Astrocyte (in vitro differentiated cells and primary cell): ENCODE measurements at regions not wholly inside any gene's neighbourhood (a gene's known extent, or its start where the extent isn't known, plus 50 kb on each side); places are given as distances from the start of the nearest gene placed in this dataset.

ENCODE experiments used
- DNase-seq: peaks from one replicate; pipeline ENCODE4 v3.0.0-alpha.2; 2010; ENCODE audit warnings: low read depth
- FAIRE-seq: peaks from 2 replicates; lab custom pipeline; 2011; peaks lifted over from hg19 to GRCh38; lab: Jason Lieb, UNC
- H2AFZ ChIP-seq: 2 replicates; pipeline ENCODE4 v1.6.0; 2012; ENCODE audit warnings: low read depth, low read length, inconsistent platforms
- H3K27ac ChIP-seq: 2 replicates; pipeline ENCODE4 v1.5.1; 2011; ENCODE audit warnings: low read depth, low read length, inconsistent platforms
- H3K27me3 ChIP-seq: 2 replicates; pipeline ENCODE4 v1.6.0; 2011; ENCODE audit warnings: low read length, inconsistent platforms; ENCODE audit not compliant: insufficient read depth
- H3K36me3 ChIP-seq: 2 replicates; pipeline ENCODE4 v1.5.1; 2011; ENCODE audit warnings: low read length, inconsistent platforms; ENCODE audit not compliant: insufficient read depth
- H3K4me1 ChIP-seq: 2 replicates; pipeline ENCODE4 v1.5.1; 2011; ENCODE audit warnings: low read length, inconsistent platforms; ENCODE audit not compliant: insufficient read depth
- H3K4me2 ChIP-seq: 2 replicates; pipeline ENCODE4 v1.6.0; 2012; ENCODE audit warnings: low read length, inconsistent platforms
- H3K4me3 ChIP-seq: 2 replicates; pipeline ENCODE4 v1.5.1; 2011; ENCODE audit warnings: low read depth, mild to moderate bottlenecking, low read length, inconsistent platforms; ENCODE audit not compliant: insufficient read depth
- H3K79me2 ChIP-seq: 2 replicates; pipeline ENCODE4 v1.6.0; 2012; ENCODE audit warnings: mild to moderate bottlenecking, low read length, inconsistent platforms; ENCODE audit not compliant: insufficient read depth
- H3K9ac ChIP-seq: 2 replicates; pipeline ENCODE4 v1.6.0; 2012; ENCODE audit warnings: mild to moderate bottlenecking, low read length, inconsistent platforms
- H3K9me3 ChIP-seq: 2 replicates; pipeline ENCODE4 v1.5.1; 2012; ENCODE audit warnings: low read depth, mild to moderate bottlenecking, low read length, inconsistent platforms; ENCODE audit not compliant: insufficient read depth
- H4K20me1 ChIP-seq: 2 replicates; pipeline ENCODE4 v1.6.0; 2012; ENCODE audit warnings: low read length, inconsistent platforms; ENCODE audit not compliant: insufficient read depth
- H3K27ac Mint-ChIP-seq: one replicate; pipeline ENCODE4 v1.8.0; 2021; ENCODE audit warnings: mild to moderate bottlenecking, mixed read lengths; ENCODE audit not compliant: unreplicated experiment
- H3K27me3 Mint-ChIP-seq: one replicate; pipeline ENCODE4 v1.8.0; 2021; ENCODE audit warnings: low read depth, mixed read lengths; ENCODE audit not compliant: unreplicated experiment
- H3K36me3 Mint-ChIP-seq: one replicate; pipeline ENCODE4 v1.8.0; 2021; ENCODE audit warnings: low read depth, mixed read lengths; ENCODE audit not compliant: unreplicated experiment
- H3K4me1 Mint-ChIP-seq: one replicate; pipeline ENCODE4 v1.8.0; 2021; ENCODE audit warnings: low read depth, mixed read lengths; ENCODE audit not compliant: unreplicated experiment
- H3K4me3 Mint-ChIP-seq: one replicate; pipeline ENCODE4 v1.8.0; 2021; ENCODE audit warnings: mild to moderate bottlenecking, moderate library complexity, mixed read lengths; ENCODE audit not compliant: unreplicated experiment
- H3K9me3 Mint-ChIP-seq: one replicate; pipeline ENCODE4 v1.8.0; 2021; ENCODE audit warnings: mild to moderate bottlenecking, mixed read lengths; ENCODE audit not compliant: unreplicated experiment
- CTCF ChIP-seq: IDR thresholded peaks from 2 replicates; pipeline ENCODE4 v1.5.1; 2011; ENCODE audit warnings: low read depth, mild to moderate bottlenecking, inconsistent platforms, low read length, moderate library complexity; ENCODE audit not compliant: insufficient read depth
- EZH2 ChIP-seq: IDR thresholded peaks from 2 replicates; pipeline ENCODE4 v1.6.1; 2012; ENCODE audit warnings: mild to moderate bottlenecking, low read length, inconsistent platforms; ENCODE audit not compliant: insufficient read depth

GRCh38 chr4:12583275-12583674 lies 900.9 kb downstream of the RAB28 start:
- Mint-ChIP-seq H3K27me3 (no peaks in the 10 kb centered on the region), H3K9me3 (no peaks in the 10 kb centered on the region), H3K4me3 (no peak overlapping the region), H3K36me3 (no peaks in the 10 kb centered on the region), H3K4me1 (peaks cover 18% of the 10 kb centered on the region), H3K27ac (no peak overlapping the region)
- Histone ChIP-seq H3K9me3 (no peaks in the 10 kb centered on the region), H3K4me3 (no peak overlapping the region), H3K36me3 (no peaks in the 10 kb centered on the region), H3K27ac (no peak overlapping the region), H3K79me2 (no peaks in the 10 kb centered on the region), H3K4me2 (no peak overlapping the region), H3K9ac (no peak overlapping the region), H3K4me1 (no peaks in the 10 kb centered on the region), H4K20me1 (no peaks in the 10 kb centered on the region), H3K27me3 (no peaks in the 10 kb centered on the region), H2AFZ (no peak overlapping the region)
- TF ChIP-seq CTCF (no peak), EZH2 (no peak)
- FAIRE-seq (no peak), DNase-seq (no peak)

- H3K9me3 Mint-ChIP-seq = no peaks in the 10 kb centered on the region
- H3K36me3 ChIP-seq = no peaks in the 10 kb centered on the region
- no peaks in the 10 kb centered on the region for H3K27me3 Mint-ChIP-seq
- no peak for FAIRE-seq
- H3K4me3 ChIP-seq = no peak overlapping the region
- DNase-seq = no peak
- no peaks in the 10 kb centered on the region for H3K79me2 ChIP-seq
- no peak overlapping the region for H3K4me3 Mint-ChIP-seq
- TF ChIP-seq CTCF (no peak), EZH2 (no peak)
- H3K27me3 ChIP-seq = no peaks in the 10 kb centered on the region
- no peak overlapping the region for H3K27ac ChIP-seq
- no peaks in the 10 kb centered on the region for H3K9me3 ChIP-seq
- no peaks in the 10 kb centered on the region for H4K20me1 ChIP-seq
- H3K9ac ChIP-seq = no peak overlapping the region
- H3K4me2 ChIP-seq = no peak overlapping the region
- peaks cover 18% of the 10 kb centered on the region for H3K4me1 Mint-ChIP-seq
- H3K36me3 Mint-ChIP-seq = no peaks in the 10 kb centered on the region
- H3K27ac Mint-ChIP-seq = no peak overlapping the region
- H3K4me1 ChIP-seq = no peaks in the 10 kb centered on the region
- no peak overlapping the region for H2AFZ ChIP-seq
Observed at GRCh38 chr4:12580787-12581186, 903.4 kb downstream of the RAB28 start.

GRCh38 chr4:12579172-12579571 lies 905.0 kb downstream of the RAB28 start:
- Mint-ChIP-seq H3K4me1 (peaks cover 23% of the 10 kb centered on the region), H3K4me3 (no peak overlapping the region), H3K27me3 (no peaks in the 10 kb centered on the region), H3K36me3 (no peaks in the 10 kb centered on the region), H3K9me3 (no peaks in the 10 kb centered on the region), H3K27ac (no peak overlapping the region)
- Histone ChIP-seq H3K27me3 (no peaks in the 10 kb centered on the region), H3K27ac (no peak overlapping the region), H3K4me2 (no peak overlapping the region), H3K4me1 (no peaks in the 10 kb centered on the region), H3K36me3 (no peaks in the 10 kb centered on the region), H4K20me1 (no peaks in the 10 kb centered on the region), H3K4me3 (no peak overlapping the region), H3K9ac (no peak overlapping the region), H2AFZ (no peak overlapping the region), H3K9me3 (no peaks in the 10 kb centered on the region), H3K79me2 (no peaks in the 10 kb centered on the region)
- DNase-seq (no peak), FAIRE-seq (no peak)
- TF ChIP-seq EZH2 (no peak), CTCF (no peak)
